HG03060 (cell line): ENCODE measurements at regions not wholly inside any gene's neighbourhood (a gene's known extent, or its start where the extent isn't known, plus 50 kb on each side); places are given as distances from the start of the nearest gene placed in this dataset.
A peak's percentile ranks its signal among the peaks of the same experiment; 100 is the strongest.
"Not testable (repeated sequence)": the region's sequence is repeated elsewhere in the genome, so short reads cannot be mapped to it uniquely, and the experiment has no call there.

Source experiments
- ATAC-seq: cut with Tn5 transposase; IDR thresholded peaks from one replicate; pipeline ENCODE4 v1.9.1; 2021; ENCODE audit warnings: low read depth, moderate number of reproducible peaks; ENCODE audit not compliant: unreplicated experiment

DNA sequence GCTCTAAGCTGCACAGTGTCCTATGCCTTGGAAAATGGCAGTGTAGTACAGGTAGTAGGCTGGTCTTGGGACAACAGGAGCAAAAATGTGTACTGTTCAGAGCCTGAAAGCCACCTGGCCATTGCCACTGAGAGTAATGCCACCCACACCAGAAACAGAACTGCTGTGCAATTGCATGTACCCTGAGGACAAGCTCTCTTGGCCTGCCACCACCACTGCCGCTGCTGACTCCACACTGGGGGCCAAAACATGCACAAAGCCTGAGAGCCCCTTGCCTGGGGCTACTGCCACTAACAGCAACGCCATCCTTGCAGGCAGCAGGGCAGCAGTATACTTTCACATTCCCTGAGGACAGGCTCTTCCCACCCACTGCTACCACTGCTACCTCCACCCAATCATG is 251.9 kb upstream of the CDH12 start:
- ATAC-seq: no peak

DNA sequence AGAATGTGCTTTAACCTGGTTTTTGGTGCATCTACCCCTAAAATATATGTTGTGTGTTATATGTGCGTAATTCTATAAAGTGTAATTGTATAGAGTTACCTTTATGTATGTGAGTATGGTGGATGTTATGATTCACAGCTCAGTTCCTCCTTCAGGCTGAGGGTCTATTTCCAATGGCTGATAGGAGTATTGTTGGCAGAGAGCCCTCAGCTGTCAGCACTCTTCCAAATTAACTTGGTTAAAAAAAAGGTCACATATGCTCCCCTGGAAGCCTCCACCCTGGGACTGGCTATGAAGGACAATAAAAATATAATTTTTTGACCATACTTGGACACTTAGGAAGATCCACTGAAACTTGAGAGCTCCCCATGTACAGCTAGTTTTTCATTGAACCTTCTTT is 250.4 kb upstream of the CDH12 start:
- no peak for ATAC-seq

DNA sequence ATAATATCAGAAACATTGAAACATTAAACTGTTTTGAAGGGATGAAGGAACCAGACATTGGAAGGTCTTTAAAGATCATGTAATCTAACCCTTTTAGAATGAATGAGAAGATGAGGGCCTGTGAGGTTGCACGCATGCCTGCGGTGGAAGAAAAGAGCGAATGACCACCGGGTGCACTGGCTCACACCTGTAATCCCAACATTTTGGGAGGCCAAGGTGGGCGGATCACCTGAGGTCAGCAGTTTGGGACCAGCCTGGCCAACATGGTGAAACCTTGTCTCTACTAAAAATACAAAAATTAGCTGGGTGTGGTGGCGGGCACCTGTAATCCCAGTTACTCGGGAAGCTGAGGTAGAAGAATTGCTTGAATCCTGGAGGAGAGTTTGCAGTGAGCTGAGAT is 242.3 kb upstream of the CDH12 start:
- ATAC-seq: not testable (repeated sequence)

DNA sequence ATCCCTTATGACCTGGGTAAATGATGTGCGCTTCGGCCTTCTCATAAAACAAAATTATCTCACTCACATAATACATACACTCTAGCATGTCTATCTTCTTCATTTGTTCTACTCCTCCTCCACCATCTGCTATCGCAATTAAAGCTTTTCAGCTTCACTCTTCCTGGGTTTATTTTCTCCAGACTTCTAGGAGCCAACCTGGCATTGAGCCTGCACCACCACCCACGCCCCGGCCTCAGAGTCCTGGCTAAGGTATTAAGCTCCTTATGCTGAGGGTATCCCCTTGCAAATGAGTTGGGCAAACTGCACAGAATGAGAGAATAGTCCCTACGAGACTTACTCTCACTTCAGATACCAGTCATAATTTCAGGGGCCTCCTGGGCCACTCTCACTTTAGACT is 236.1 kb upstream of the CDH12 start:
- ATAC-seq: no peak

DNA sequence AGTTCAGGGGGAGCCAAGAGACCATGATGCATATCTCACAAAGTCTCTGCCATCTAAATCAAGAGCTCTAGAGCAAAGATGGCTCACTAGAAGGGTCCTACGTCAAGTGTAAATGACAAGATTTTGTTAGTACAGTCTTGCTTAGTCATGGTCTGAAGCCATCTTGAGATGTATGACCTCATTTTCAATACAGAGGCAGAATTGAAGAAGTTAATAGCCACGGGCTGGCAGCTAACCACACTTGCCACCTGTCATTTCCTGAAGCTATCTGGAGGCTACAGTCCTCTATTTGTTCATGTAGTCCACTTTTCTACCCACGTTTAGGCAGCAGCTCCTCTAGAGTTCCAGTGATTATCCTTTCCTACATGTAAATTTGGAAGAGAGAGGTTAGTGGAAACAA is 231.7 kb upstream of the CDH12 start:
- ATAC-seq: peak; percentile 90

DNA sequence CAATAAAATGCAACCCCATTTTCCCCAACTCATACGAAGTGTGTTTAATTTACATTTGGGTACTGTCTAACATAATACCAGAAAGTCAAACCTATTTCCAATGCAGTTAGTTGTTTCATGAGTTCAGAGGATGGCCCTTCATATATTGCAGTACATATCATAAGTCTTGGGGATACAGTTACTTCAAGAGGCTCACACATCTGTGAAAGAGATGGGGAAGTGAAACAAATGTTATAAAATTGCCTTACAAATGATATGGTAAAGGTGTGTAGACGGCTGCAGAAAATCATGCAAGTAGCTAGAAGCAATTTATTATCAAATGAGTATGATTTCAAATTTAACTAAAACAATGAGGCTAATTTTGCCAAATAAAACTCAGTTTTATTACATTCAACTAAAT is 219.0 kb upstream of the CDH12 start:
- peak; percentile 71 for ATAC-seq

DNA sequence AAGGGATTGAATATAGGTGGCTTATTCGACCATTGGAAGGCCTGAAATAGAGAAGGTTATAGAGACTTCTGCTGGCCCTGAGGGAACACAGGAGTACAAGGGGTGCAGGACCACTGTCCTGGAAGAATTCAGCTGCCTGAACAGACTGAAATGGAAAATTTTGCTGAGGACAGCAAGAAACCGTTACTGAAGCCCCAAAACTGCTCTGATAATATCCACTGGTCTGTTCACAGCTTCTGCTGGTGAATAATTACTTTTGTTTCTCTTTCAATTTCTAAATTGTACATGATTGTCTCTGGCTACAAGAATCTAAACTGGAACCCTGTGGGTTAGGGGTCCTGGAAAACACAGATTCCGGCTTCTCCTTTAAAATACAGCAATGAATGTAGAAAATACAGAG is 218.5 kb upstream of the CDH12 start:
- ATAC-seq: no peak

DNA sequence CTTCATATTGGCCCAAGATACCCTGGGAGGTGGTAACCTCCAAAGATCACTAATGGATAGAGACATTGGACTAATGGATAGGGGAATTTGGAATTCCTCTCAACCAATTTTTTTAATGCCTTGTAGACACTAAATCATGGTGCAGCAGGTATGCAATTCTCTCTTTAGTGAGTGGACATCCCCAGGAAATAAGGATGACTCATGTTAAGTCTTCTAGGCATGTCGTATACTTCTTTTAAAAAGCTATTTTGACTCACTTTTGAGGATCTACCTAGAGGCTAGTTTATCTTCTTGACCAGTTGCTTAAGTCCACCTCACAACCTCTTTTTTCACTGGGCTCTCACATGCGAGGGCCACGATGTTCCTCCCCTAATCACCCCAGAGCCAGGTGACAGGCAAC is 211.6 kb upstream of the CDH12 start:
- ATAC-seq: no peak

DNA sequence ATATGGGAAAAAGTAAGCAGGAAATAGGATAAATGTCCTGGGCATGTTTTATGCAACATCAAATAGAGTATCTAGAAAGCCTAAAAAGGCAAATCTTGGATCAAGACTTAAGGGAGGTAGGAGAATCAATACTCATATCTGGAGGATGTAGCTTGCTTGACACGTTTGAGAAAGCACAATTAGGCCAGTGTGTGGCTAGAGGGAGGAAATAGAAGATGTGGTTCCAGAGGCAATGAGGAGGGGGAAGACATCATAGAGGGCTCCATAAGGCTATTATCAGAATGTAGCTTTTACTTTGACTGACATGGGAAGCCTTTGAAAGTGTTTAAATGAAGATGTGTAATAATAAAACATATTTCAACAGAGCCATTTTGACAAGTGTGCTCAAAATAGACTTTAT is 200.7 kb upstream of the CDH12 start:
- ATAC-seq: no peak

DNA sequence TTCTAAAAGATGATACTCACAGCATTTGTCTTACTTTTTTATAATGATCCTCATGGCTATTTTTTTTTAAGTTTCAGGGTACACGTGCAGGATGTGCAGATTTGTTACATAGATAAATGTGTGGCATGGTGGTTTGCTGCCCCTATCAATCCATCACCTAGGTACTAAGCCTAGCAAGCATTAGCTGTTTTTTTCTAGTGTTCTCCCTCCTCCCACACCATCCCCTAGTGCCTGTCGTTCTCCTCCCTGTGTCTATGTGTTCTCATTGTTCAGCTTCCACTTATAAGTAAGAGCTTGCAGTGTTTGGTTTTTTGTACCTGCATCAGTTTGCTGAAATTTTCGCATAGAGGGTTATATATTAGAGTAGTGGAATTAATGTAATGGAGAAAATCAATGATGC is 189.1 kb upstream of the CDH12 start:
- ATAC-seq: no peak

DNA sequence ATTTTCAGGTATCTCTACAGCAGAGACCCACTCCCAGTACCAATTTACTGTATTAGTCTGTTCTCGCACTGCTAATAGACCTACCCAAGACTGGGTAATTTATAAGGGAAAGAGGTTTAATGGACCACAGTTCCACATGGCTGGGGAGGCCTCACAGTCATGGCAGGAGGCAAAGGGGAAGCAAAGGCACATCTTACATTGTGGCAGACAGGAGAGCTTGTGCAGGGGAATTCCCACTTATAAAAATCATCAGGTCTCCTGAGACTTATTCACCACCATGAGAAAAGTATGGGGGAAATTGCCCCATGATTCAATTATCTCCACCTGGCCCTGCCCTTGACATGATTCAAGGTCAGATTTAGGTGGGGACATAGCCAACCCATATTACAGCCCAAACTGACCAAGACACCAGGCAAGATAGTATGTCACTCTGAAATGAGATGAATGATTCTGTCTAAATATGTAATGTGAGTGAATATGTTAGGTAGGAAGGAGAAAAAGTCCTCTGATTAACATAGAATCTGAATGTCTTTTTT is 182.5 kb upstream of the CDH12 start:
- no peak for ATAC-seq

DNA sequence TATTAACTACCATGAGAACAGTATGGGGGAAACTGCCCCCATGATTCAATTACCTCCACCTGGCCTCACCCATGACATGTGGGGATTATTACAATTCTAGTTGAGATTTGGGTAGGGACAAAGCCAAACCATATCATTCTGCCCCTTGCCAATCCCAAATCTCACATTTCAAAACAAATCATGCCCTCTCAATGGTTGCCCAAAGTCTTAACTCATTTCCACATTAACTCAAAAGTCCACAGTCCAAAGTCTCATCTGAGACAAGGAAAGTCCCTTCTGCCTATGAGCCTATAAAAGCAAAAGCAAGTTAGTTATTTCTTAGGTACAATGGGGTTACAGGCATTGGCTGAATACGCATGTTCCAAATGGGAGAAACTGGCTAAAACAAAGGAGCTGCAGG is 180.7 kb upstream of the CDH12 start:
- ATAC-seq: no peak

DNA sequence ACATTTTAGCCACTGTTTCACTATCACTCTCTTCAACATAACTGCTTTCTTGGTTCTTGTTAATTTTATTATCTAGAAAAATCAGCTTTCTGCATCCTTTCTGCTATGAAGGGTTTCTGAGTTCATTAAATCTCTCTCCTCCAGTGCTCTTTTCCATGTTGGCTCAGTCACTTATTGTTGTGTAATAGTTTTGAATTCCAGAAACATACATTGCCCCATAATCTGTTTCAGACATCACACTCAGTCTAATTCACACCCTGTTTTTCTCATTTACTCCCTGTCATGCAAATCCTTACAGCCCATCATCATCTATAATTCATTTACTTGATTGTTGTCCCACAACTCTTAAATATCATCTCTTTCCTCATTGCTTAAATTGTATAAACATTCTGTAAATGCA is 176.1 kb upstream of the CDH12 start:
- no peak for ATAC-seq

DNA sequence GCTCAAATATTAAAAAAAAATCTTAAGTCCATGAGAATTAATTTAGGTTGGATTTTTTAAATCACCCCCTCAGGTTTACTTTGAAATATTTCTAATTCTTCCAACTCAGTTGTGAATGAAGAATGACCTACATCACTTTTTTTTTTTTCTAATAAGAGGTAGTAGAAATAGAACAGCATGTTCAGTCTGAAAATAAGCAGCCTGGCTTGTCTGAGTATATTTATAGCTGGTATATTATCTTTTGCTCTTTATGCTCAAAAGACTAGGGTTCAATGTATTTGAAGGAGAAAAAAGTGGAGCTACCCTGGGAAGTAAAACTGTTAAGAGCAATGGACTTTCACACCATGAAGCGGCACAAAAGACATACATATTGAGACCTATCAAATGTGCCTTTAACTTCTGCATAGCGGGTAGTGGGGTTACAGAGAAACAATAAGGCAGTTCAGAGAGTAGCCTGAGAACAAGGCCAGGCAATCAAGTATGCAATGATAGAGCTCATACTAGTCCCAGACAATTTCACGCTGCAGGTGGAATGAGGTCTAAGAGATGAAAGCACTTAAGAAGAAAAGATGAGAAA is 175.4 kb upstream of the CDH12 start:
- no peak for ATAC-seq

DNA sequence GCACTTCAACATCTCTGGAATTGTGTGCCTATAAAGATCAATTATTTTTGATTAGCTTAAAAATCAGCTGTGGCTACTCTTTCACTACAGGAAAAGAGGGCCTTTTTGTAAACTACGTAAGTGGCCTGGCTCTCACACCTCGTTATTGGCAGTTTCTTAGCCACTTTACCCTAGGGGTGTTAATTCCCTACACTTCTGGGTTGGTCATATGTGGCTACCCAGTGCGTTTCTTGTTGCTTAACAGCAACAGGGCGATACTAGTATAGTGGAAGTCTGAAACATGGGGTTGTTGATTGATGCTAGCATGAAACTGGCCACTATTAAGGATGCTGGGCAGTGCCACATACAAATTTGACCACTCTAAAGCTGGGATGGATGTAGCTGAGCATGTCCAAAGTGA is 174.7 kb upstream of the CDH12 start:
- no peak for ATAC-seq

DNA sequence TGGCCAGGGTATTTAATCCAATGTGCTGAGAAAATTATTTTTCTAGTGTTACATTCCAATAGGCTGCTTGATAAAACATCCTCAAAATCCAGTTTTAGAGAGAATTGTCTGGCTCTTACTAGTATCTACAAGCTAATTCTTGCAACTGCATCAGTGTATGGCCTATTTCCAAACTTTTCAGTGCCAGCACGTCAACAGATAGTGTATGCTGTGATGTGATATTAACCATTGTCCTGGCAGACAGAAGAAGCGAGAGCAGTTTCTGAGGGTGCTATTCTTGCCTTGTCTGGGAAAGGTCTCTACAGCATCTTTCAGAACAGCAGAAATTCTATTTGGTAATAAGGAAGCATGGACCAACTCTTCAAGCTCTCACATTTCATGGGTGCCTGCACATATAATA is 174.2 kb upstream of the CDH12 start:
- ATAC-seq: no peak

DNA sequence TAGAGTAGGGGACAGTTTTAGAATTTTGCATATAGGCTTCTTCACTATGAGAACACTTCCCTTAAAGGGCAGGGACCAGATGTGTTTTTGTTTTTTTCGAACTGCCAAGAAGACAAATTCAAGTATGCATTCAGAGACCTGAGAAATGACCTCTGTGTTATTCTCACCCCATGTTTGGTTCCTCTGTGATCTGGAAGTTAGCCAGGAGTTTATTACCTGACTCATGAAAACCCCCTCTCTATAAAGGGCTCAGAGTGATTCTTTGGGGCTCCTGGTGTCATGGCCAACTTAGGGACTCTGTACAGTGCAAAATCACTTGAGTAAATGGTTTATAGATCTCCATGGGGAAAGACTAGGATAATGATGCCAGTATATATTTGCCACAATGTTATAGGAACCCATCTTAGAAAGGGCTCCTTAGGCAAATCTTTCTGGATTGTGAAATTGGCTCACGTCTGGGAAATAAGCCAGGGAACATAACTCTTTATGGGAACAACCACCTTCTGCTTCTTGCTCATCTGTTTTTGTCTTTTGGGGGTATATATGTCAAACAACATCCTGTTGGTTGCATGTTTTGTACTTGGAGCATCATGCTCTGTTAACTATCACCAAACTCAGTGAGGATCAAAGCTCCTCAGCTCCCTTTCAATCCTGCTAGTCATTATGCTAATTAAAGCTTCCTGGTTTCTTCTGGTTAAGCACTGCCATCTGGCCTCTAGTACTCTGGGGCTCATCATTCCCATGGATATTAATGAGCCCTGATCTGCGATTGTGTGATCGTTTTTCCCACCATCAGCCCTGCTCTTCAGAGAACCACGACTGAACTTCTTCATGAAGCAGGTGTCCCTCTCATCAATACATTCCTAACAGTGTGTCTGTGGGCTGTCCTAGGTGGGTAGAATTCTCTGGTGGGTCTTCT is 173.4 kb upstream of the CDH12 start:
- no peak for ATAC-seq

DNA sequence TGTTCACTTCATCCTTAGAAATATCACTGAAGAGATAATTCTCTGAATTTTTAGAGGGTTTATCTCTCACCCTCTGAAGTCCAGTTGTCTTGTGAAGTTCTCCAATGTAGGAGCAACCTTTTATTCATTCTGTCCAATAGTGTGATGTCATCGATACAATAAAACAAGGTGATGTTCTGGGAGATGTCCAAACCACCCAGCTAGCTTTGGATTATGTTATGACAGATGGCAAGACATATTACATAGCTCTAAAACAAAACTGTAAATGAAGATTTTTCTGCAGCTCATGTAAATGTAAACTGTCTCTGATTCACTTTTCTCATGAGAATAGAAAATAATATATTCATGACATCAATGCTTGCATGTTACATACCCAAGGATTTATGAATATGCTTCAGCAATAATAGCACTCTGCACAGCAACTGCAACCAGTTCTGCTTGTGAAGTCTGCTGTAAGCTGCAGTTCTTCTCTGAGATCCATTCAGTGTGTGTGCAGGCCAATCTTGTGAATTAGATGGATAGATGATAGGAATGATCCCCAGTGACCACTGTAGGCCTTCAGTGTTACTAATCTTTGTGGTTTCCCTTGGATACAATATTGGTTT is 172.6 kb upstream of the CDH12 start:
- no peak for ATAC-seq

DNA sequence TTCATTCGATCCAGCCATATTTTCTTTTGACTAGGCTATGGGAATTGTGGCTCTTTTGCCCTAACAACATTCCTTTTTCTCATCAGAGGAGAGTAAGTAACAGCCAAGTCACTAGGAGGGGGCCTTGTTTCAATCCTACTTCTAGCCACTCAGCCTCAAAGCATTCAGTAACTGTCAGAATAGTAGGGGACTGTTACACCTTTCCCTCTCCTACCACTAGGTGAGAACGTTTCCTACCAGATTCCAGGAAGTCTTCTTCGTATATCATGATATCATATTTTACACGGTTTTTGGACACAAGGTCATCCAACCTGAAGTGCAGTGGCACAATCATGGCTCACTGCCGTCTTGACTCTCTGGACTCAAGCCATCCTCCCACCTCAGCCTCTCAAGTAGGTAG is 171.3 kb upstream of the CDH12 start:
- no peak for ATAC-seq

DNA sequence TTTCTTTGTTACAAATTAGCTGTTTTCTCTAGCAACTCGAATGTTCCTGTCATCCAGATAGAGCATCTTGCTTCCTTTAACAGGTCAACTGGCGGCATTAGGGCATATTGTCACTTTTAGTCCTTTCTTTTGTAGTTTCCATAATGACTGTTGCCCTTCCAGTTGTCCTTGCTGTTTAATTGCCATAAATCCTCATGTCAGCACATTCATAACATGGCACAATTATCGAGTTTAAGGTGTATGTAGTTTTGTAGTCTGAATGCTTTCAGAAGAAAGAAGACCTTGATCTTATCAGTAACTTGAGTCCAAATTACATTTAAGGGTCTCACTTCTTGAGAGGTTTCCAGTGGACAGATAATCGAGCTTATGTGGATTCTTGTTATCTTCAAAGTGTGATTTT is 161.7 kb upstream of the CDH12 start:
- ATAC-seq: no peak

DNA sequence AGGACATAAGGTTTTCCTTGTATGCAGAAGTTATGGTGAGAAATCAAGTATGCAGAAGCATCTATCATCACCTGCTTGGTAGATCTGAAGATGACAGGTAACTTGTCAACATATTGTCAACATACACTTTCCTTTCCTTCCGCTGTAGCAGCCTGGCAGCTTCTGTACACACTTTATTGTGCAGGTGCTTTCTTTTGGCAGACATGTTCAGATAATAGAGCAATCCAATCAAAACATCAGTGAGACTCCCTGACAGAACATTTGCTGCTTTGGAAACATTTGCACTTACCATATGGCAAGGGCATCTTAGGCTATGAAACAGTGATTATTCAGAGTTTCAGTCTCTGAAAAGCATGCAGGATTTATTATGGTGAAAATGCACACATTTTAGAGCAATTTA is 161.1 kb upstream of the CDH12 start:
- no peak for ATAC-seq
